Body of pancreas (tissue), 4 donors: ENCODE measurements at regions not wholly inside any gene's neighbourhood (a gene's known extent, or its start where the extent isn't known, plus 50 kb on each side); places are given as distances from the start of the nearest gene placed in this dataset.

Experiments
- ATAC-seq: fragments of 150-250 bp; one replicate; pipeline ENCODE4 v1.9.1; 2016
- DNase-seq, 4 donors: peaks; one replicate each; pipeline ENCODE4 v3.0.0-alpha.2; 2019
- H3K27ac ChIP-seq, 4 donors: fragments of 200-600 bp; sonication (generic); 1 replicate in 3 of 4; 2 replicates in 1 of 4; pipeline versions ENCODE4 v1.5.1 to v1.6.1; 2016 to 2019; ENCODE audit warnings: mild to moderate bottlenecking in 1 of 4, mixed read lengths in 1 of 4, moderate library complexity in 1 of 4
- H3K27me3 ChIP-seq, 2 donors: fragments of 200-600 bp; sonication (generic); one replicate each; pipeline ENCODE4 v1.6.0; 2016; ENCODE audit warnings: mild to moderate bottlenecking in 1 of 2
- H3K36me3 ChIP-seq, 2 donors: fragments of 200-600 bp; sonication (generic); replicated peaks in 1 of 2; 2 replicates each; pipeline ENCODE4 v1.5.1; 2016; ENCODE audit warnings: low read depth in 2 of 2; ENCODE audit not compliant: insufficient read depth in 1 of 2
- H3K4me1 ChIP-seq: fragments of 200-600 bp; sonication (generic); one replicate; pipeline ENCODE4 v1.6.0; 2016
- H3K4me3 ChIP-seq, 2 donors: fragments of 200-600 bp; sonication (generic); 1 replicate in 1 of 2; 2 replicates in 1 of 2; pipeline ENCODE4 v1.5.1; 2016 to 2019
- H3K9me3 ChIP-seq, 3 donors: fragments of 200-600 bp; sonication (generic); 1 replicate in 2 of 3; 2 replicates in 1 of 3; pipeline ENCODE4 v1.5.1; 2016
- POLR2A ChIP-seq, 3 donors: fragments of 450-650 bp; IDR thresholded peaks; one replicate each; pipeline ENCODE4 v1.6.1; 2016; ENCODE audit warnings: antibody characterized with exemption in 3 of 3, mild to moderate bottlenecking in 2 of 3
- WGBS, 2 donors: methylation state at CpG; one replicate each; pipeline ENCODE4 v1.1.5; 2017; 5-methylcytosine and 5-hydroxymethylcytosine counted together
- intact Hi-C: fragments of 100-400 bp; cut with DNase I; formaldehyde crosslinking; loops from one replicate; pipeline ENCODE4 v1.15.1; 2023
- TF ChIP-seq, protein P1 (sequence below), 7 experiments: fragments of 450-650 bp in 4 of 7; fragments of 200-600 bp in 3 of 7; sonication (generic) in 3 of 7; IDR thresholded peaks; one replicate each; pipeline ENCODE4 v1.5.1; 2016 to 2019; ENCODE audit warnings: antibody characterized with exemption in 7 of 7

DNA sequence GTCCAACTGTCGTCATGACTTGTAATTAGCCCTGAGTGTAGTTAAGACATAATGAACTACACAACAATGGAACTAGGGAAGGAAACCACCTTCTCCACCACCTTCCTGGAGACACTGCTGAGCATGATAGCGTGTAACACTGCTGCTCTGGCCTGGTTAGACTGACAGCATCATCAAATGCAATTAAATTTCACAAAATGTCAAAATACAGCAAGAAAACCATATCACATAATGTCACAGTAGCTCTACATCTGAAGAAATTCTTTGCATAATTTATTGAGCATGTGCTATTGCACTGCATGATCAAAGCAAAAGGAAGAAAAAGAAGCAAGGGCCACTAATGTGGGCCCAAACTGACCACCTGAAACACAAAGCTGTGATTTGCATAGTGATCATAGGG is 321.8 kb upstream of the TMTC1 start:
- TF ChIP-seq, protein P1, sequence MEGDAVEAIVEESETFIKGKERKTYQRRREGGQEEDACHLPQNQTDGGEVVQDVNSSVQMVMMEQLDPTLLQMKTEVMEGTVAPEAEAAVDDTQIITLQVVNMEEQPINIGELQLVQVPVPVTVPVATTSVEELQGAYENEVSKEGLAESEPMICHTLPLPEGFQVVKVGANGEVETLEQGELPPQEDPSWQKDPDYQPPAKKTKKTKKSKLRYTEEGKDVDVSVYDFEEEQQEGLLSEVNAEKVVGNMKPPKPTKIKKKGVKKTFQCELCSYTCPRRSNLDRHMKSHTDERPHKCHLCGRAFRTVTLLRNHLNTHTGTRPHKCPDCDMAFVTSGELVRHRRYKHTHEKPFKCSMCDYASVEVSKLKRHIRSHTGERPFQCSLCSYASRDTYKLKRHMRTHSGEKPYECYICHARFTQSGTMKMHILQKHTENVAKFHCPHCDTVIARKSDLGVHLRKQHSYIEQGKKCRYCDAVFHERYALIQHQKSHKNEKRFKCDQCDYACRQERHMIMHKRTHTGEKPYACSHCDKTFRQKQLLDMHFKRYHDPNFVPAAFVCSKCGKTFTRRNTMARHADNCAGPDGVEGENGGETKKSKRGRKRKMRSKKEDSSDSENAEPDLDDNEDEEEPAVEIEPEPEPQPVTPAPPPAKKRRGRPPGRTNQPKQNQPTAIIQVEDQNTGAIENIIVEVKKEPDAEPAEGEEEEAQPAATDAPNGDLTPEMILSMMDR (IDR thresholded peaks at IDR 0.05) = no peak
- TF ChIP-seq POLR2A (IDR thresholded peaks at IDR 0.05) = no peak
- H3K27ac ChIP-seq = no peak overlapping the region
- DNase-seq (no peak), ATAC-seq (no peak)
- H3K4me3 ChIP-seq = no peak overlapping the region
- no peaks in the 10 kb centered on the region for H3K4me1 ChIP-seq
- no peaks in the 10 kb centered on the region for H3K9me3 ChIP-seq
- no peaks in the 10 kb centered on the region for H3K27me3 ChIP-seq
- no peaks in the 10 kb centered on the region for H3K36me3 ChIP-seq
- 38 to 45% methylated on average over 2 of the region's 2 CpGs for WGBS, 2 donors
- intact Hi-C loops = no loop called here

DNA sequence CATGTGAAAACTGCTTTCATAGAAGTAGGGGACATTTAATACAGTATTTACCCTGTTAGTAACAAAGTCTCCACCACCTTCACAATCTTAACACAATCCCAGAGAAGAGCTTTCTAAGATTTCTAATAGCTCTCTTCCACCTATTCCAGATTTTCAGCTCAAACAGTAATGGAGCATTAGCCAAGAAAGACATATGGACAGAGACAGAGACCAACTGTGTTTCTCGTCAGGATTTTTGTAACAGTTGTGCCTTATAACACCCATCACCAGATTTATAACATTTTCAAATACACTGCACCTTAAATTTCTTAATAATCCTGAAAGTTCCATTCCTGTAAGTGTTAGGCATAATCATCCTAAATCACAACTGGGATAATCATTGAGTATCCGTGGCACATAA is 321.2 kb upstream of the TMTC1 start:
- no peaks in the 10 kb centered on the region for H3K9me3 ChIP-seq
- 60 to 74% methylated on average over 2 of the region's 2 CpGs for WGBS, 2 donors
- no peak overlapping the region for H3K4me3 ChIP-seq
- H3K4me1 ChIP-seq = no peaks in the 10 kb centered on the region
- no peaks in the 10 kb centered on the region for H3K27me3 ChIP-seq
- no peak for ATAC-seq
- DNase-seq = no peak
- H3K27ac ChIP-seq = no peak overlapping the region
- no peak for TF ChIP-seq POLR2A (IDR thresholded peaks at IDR 0.05)
- TF ChIP-seq, protein P1 (IDR thresholded peaks at IDR 0.05) = no peak
- intact Hi-C loops = no loop called here
- H3K36me3 ChIP-seq = no peaks in the 10 kb centered on the region

DNA sequence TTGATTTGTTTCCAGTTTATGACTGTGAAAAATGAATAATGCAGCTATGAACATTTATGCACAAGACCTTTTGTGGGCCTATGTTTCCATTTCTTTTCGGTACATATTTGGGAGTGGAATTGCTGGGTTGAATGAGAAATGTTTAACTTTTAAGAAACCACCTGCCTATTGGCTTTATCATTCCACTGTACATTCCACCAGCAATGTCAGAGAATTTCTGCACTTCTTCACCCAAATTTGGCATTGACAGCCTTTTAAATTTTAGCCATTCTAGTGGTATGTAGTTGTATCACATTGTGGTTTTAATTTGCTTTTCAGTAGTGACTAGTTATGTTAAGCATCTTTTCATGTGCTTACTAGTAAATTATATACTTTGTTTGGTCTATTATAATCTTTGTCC is 317.0 kb upstream of the TMTC1 start:
- Histone ChIP-seq H3K27ac (no peak overlapping the region), H3K4me1 (no peaks in the 10 kb centered on the region), H3K4me3 (no peak overlapping the region), H3K27me3 (no peaks in the 10 kb centered on the region), H3K9me3 (no peaks in the 10 kb centered on the region), H3K36me3 (no peaks in the 10 kb centered on the region)
- WGBS, 2 donors = 72 to 93% methylated on average over 1 of the region's 1 CpG
- no peak for TF ChIP-seq POLR2A (IDR thresholded peaks at IDR 0.05)
- TF ChIP-seq, protein P1 (IDR thresholded peaks at IDR 0.05) = no peak
- DNase-seq = no peak
- intact Hi-C loops = no loop called here
- no peak for ATAC-seq

DNA sequence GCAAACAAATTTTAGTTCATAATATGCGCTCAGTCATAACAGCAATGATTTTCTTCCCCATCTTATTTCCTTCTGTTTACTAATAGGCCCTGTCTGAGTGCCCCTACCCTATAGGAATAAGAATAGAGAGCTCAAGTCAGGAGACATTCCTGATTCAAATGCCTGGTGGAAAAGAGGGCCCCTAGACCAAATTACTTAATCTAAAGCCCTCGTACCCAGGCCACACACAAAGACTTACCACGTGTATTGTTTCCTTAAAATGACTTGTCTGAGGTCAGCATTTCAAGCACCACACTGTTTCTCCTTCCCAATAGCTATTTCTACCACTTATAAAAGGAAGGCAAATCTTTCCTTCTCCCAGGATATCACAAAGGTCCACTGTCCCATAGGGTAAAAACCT is 314.9 kb upstream of the TMTC1 start:
- H3K4me1 ChIP-seq = no peaks in the 10 kb centered on the region
- no peak for DNase-seq
- TF ChIP-seq, protein P1 (IDR thresholded peaks at IDR 0.05) = no peak
- TF ChIP-seq POLR2A (IDR thresholded peaks at IDR 0.05) = no peak
- intact Hi-C loops = no loop called here
- H3K36me3 ChIP-seq = no peaks in the 10 kb centered on the region
- no peak overlapping the region for H3K4me3 ChIP-seq
- no peak overlapping the region for H3K27ac ChIP-seq
- ATAC-seq = no peak
- H3K27me3 ChIP-seq = no peaks in the 10 kb centered on the region
- H3K9me3 ChIP-seq = no peaks in the 10 kb centered on the region
- 41 to 46% methylated on average over 3 of the region's 3 CpGs for WGBS, 2 donors

DNA sequence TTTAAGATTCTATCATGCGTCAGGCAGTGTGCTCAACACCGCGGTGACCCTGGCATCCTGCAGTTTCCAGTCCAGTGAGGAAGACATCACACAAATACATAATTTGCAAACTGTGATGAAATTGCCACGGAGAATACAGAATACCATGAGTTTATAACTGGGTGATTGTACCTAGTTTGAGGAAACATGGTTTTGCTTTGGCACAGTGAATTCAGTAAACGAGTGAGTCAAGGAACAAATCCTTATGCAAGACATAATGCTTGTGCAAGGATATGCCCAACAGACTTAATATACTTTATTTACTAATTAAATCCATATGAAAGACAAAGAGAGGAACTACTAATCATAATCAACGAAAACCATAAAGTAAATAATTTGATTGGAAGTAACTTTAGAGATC is 311.8 kb upstream of the TMTC1 start:
- Histone ChIP-seq H3K36me3 (no peaks in the 10 kb centered on the region), H3K4me3 (no peak overlapping the region), H3K27me3 (no peaks in the 10 kb centered on the region), H3K4me1 (no peaks in the 10 kb centered on the region), H3K27ac (no peak overlapping the region), H3K9me3 (no peaks in the 10 kb centered on the region)
- ATAC-seq (no peak), DNase-seq (no peak)
- TF ChIP-seq, protein P1 (IDR thresholded peaks at IDR 0.05) = no peak
- no peak for TF ChIP-seq POLR2A (IDR thresholded peaks at IDR 0.05)
- intact Hi-C loops = no loop called here
- 73 to 77% methylated on average over 6 of the region's 6 CpGs for WGBS, 2 donors
